ENCODE measurements at regions not wholly inside any gene's neighbourhood (a gene's known extent, or its start where the extent isn't known, plus 50 kb on each side); places are given as distances from the start of the nearest gene placed in this dataset.

DNA sequence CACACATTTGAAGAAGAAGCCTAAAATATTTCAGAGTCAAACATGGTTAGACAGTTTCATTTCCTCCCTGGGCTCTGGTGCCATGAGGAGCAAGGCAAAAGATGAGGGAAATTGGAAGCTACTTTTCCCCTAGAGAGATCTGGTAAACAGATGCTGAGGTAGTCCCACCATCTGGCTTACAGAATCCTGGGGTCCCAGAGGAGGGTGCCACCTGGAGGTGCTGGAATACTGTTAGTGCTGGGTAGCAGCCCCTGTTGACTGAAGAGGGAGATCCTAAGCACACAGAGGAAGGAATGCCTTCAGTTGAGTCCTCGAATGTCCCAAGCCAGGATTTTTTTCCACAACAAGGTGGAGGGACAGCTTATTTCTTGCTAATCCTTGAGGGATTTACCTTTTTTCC, 160.1 kb downstream of the FZD1 start:
- TF ChIP-seq, protein P1, sequence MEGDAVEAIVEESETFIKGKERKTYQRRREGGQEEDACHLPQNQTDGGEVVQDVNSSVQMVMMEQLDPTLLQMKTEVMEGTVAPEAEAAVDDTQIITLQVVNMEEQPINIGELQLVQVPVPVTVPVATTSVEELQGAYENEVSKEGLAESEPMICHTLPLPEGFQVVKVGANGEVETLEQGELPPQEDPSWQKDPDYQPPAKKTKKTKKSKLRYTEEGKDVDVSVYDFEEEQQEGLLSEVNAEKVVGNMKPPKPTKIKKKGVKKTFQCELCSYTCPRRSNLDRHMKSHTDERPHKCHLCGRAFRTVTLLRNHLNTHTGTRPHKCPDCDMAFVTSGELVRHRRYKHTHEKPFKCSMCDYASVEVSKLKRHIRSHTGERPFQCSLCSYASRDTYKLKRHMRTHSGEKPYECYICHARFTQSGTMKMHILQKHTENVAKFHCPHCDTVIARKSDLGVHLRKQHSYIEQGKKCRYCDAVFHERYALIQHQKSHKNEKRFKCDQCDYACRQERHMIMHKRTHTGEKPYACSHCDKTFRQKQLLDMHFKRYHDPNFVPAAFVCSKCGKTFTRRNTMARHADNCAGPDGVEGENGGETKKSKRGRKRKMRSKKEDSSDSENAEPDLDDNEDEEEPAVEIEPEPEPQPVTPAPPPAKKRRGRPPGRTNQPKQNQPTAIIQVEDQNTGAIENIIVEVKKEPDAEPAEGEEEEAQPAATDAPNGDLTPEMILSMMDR (IDR thresholded peaks at IDR 0.05; ENCODE audit: low read depth, low read length, poor library complexity, severe bottlenecking) = no peak
- TF ChIP-seq EZH2phosphoT487 (IDR thresholded peaks at IDR 0.05; ENCODE audit: borderline replicate concordance, low read length) = no peak

Measured in DOHH2 (cell line).